ENCODE measurements at regions not wholly inside any gene's neighbourhood (a gene's known extent, or its start where the extent isn't known, plus 50 kb on each side); places are given as distances from the start of the nearest gene placed in this dataset.

DNA sequence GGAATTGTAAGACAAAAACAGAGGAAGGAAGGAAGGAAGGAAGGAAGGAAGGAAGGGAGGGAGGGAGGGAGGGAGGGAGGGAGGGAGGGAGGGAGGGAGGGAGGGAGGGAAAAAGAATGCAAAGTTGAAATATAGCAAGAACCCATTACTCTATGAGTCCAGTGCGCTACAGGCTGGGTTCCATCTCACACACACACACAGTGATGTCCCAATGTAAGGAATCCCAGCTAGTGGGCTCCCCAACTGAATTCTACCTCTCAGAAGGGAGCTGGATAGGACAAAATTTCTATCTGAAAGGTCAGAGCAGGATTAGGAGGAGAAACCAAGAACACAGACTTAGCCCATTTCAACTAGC lies 173.4 kb downstream of the DAD1 start:
- ATAC-seq (no peak), DNase-seq (no peak)
- H3K27ac ChIP-seq: no peak overlapping the region
- H3K9me3 ChIP-seq: no peaks in the 10 kb centered on the region
- H3K36me3 ChIP-seq: no peaks in the 10 kb centered on the region
- intact Hi-C loops (cut with DNase I): loop anchor here in 1 of 10 donors (10.0 kb wide), 1 partner anchor 229 kb away; the partner anchor contains the start of gene OR6J1
- peaks cover 0 to 6% (median 0%) of the 10 kb centered on the region in 7 donors for H3K27me3 ChIP-seq
- TF ChIP-seq, protein P1, sequence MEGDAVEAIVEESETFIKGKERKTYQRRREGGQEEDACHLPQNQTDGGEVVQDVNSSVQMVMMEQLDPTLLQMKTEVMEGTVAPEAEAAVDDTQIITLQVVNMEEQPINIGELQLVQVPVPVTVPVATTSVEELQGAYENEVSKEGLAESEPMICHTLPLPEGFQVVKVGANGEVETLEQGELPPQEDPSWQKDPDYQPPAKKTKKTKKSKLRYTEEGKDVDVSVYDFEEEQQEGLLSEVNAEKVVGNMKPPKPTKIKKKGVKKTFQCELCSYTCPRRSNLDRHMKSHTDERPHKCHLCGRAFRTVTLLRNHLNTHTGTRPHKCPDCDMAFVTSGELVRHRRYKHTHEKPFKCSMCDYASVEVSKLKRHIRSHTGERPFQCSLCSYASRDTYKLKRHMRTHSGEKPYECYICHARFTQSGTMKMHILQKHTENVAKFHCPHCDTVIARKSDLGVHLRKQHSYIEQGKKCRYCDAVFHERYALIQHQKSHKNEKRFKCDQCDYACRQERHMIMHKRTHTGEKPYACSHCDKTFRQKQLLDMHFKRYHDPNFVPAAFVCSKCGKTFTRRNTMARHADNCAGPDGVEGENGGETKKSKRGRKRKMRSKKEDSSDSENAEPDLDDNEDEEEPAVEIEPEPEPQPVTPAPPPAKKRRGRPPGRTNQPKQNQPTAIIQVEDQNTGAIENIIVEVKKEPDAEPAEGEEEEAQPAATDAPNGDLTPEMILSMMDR (IDR thresholded peaks at IDR 0.05): no peak
- 96 to 100% methylated on average over 1 of the region's 1 CpG for WGBS, 2 donors
- H3K4me1 ChIP-seq: peaks cover 0 to 12% (median 0%) of the 10 kb centered on the region in 9 donors
- no peak overlapping the region for H3K4me3 ChIP-seq

DNA sequence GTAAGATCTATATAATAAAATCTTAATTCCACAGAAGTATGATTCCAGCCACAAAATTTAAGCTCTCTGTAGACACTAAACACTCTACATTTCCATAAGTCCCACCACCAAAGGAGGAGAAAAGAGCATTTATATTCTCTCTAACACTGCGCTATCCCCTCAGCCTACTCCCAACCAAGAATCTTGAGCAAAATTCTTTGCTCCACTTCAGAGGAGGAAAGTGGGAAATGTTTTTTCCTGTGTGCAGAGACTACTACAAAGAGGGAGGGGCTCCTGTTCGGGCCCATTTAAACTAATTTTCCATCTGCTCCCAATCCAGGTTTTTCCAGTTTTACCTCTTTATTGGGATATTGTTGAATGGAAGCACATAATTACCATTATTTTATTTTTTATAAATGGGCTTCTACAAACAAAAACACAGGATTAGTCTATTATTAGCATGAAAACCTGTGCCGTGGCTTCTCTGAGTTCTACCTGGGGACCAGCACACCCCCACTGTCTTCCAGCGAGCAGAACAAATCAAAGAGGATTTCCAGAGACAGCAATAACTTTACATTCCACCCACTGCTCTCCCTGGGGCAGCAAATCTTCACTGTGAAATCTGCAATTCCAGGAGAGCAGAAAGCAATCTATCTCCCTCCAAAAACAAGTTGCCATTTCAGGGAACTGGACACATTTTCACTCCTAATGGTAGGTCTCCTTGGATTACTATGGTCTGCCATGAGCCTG lies 174.0 kb downstream of the DAD1 start:
- TF ChIP-seq, protein P1 (IDR thresholded peaks at IDR 0.05): no peak
- WGBS, 2 donors: 82 to 86% methylated on average over 4 of the region's 4 CpGs
- DNase-seq (no peak), ATAC-seq (no peak)
- peaks cover 0 to 12% (median 0%) of the 10 kb centered on the region in 9 donors for H3K4me1 ChIP-seq
- no peaks in the 10 kb centered on the region for H3K36me3 ChIP-seq
- intact Hi-C loops (cut with DNase I): loop anchor here in 1 of 10 donors (10.0 kb wide), 1 partner anchor 230 kb away; the partner anchor contains the start of gene OR6J1
- peaks cover 0 to 6% (median 0%) of the 10 kb centered on the region in 7 donors for H3K27me3 ChIP-seq
- H3K27ac ChIP-seq: no peak overlapping the region
- H3K9me3 ChIP-seq: no peaks in the 10 kb centered on the region
- no peak overlapping the region for H3K4me3 ChIP-seq

DNA sequence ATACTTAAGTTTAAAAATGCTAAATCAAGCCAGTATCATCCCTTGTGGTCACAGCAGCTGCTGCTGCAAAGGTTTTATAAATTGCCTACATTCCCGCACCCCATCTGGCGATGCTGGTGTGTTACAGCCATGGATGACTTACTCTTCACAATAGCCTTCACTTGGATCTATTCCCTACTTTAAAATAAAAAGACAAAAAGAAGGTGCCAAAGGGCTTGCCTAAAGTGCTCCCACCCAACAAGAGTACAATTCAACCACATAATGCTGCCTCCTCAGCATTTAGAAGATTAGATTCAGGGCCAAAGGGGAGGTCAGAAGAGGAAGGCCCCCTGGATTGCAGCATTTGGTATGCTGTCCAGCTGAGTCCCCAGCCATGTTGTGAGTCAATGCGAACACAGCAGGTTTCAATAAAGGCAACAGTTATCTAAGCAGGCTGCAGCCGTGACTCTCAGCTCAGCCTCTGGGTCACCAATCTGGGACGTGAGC lies 176.1 kb downstream of the DAD1 start:
- Histone ChIP-seq H3K4me1 (peaks cover 0 to 9% (median 0%) of the 10 kb centered on the region in 9 donors), H3K27me3 (peaks cover 0 to 6% (median 0%) of the 10 kb centered on the region in 7 donors), H3K27ac (no peak overlapping the region), H3K4me3 (no peak overlapping the region), H3K9me3 (no peaks in the 10 kb centered on the region), H3K36me3 (no peaks in the 10 kb centered on the region)
- ATAC-seq (peak in 1 of 8 donors; percentile 52), DNase-seq (no peak)
- TF ChIP-seq, protein P1 (IDR thresholded peaks at IDR 0.05): no peak
- intact Hi-C loops (cut with DNase I): loop anchor here in 1 of 10 donors (10.0 kb wide), 1 partner anchor 232 kb away; the partner anchor contains the start of gene OR6J1
- WGBS, 2 donors: 84 to 87% methylated on average over 5 of the region's 5 CpGs

DNA sequence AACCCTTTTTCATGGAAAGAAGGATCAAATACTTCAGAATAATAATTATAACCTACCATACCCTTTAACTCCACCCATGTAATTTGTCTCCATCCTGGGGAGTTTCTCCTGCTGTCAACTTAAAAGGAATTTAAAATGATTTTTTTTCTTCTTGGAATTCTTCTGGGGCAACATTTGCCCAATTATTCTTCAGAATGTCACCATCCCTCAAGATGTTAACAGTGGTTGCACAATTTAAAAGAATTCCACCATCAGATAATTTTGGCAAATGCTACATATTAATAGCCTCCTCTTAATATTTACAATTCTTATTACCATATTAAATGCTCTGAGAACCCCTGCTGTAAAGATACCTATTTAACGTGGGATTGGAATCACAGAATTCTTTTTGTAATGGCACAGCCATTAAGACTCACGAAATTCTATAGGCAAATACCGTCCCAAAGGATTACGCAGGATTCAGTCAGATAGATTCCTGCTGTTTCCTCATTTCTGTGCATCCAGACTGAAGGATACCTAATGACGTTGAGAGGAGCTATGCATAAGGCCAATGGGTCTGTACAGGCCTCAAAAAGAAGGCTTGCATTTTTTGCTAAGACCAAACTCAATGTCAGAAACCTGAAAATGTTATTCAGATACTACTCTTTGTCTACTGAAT lies 177.5 kb downstream of the DAD1 start:
- TF ChIP-seq, protein P1 (IDR thresholded peaks at IDR 0.05): no peak
- intact Hi-C loops (cut with DNase I): loop anchor here in 1 of 10 donors (10.0 kb wide), 1 partner anchor 233 kb away; the partner anchor contains the start of gene OR6J1
- DNase-seq (no peak), ATAC-seq (no peak)
- Histone ChIP-seq H3K9me3 (no peaks in the 10 kb centered on the region), H3K27ac (no peak overlapping the region), H3K27me3 (peaks cover 0 to 6% (median 0%) of the 10 kb centered on the region in 7 donors), H3K36me3 (no peaks in the 10 kb centered on the region), H3K4me1 (peaks cover 0 to 9% (median 0%) of the 10 kb centered on the region in 9 donors), H3K4me3 (no peak overlapping the region)
- WGBS, 2 donors: 92 to 93% methylated on average over 5 of the region's 5 CpGs
